GM12878 (cell line): ENCODE measurements at regions not wholly inside any gene's neighbourhood (a gene's known extent, or its start where the extent isn't known, plus 50 kb on each side); places are given as distances from the start of the nearest gene placed in this dataset.

Source experiments
- ATAC-seq: fragments of 200-7000 bp; cut with Tn5 transposase; 3 replicates; pipeline ENCODE4 v1.9.1; 2020; ENCODE audit warnings: mild to moderate bottlenecking, moderate library complexity
- BruUV-seq: library from RNA; stranded (reverse); fragments of 400-500 nt; replicated peaks from 2 replicates; lab custom pipeline; 2021; lab: Mats Ljungman, UMichigan
- CTCF ChIA-PET: fragments of 300-600 bp; sonication (Branson Sonifier 250); formaldehyde crosslinking; extraction: SDS; loops from one replicate; lab custom pipeline; 2021; ENCODE audit warnings: inconsistent platforms; lab: Yijun Ruan, JAX
- POLR2A ChIA-PET: fragments of 350-600 bp; formaldehyde crosslinking; extraction: SDS; loops from one replicate; lab custom pipeline; 2021; ENCODE audit warnings: inconsistent platforms; lab: Charles Lee
- RAD21 ChIA-PET: fragments of 300-600 bp; sonication (Branson Sonifier 250); formaldehyde crosslinking; loops from one replicate; lab custom pipeline; 2023; ENCODE audit warnings: antibody characterized with exemption; ENCODE audit not compliant: unreplicated experiment; lab: Charles Lee
- SMC1A ChIA-PET: fragments of 300-600 bp; sonication (Branson Sonifier 250); formaldehyde crosslinking; loops from one replicate; lab custom pipeline; 2023; ENCODE audit not compliant: unreplicated experiment, uncharacterized antibody; lab: Charles Lee
- DNase-seq: peaks from one replicate; pipeline ENCODE4 v3.0.0-alpha.2; 2011; ENCODE audit warnings: low read depth, low spot score
- FAIRE-seq: peaks from 3 replicates; lab custom pipeline; 2011; peaks lifted over from hg19 to GRCh38; lab: Jason Lieb, UNC
- H2AFZ ChIP-seq: 2 replicates; pipeline ENCODE4 v1.6.0; 2011; ENCODE audit warnings: low read depth, low read length, control low read depth; ENCODE audit not compliant: control insufficient read depth
- H3K27ac ChIP-seq: 2 replicates; pipeline ENCODE4 v1.5.1; 2011; ENCODE audit warnings: control low read depth; ENCODE audit not compliant: control insufficient read depth, insufficient read depth
- H3K27me3 ChIP-seq, 2 experiments: replicated peaks in 1 of 2; 2 replicates each; pipeline versions ENCODE4 v1.6.0 to v1.6.1; 2011; ENCODE audit warnings: low read length in 1 of 2; ENCODE audit not compliant: control insufficient read depth in 2 of 2, insufficient read depth in 2 of 2
- H3K36me3 ChIP-seq, 2 experiments: 2 replicates each; pipeline ENCODE4 v1.5.1; 2011; ENCODE audit warnings: low read length in 1 of 2; ENCODE audit not compliant: control insufficient read depth in 2 of 2, insufficient read depth in 2 of 2
- H3K4me1 ChIP-seq: 2 replicates; pipeline ENCODE4 v1.6.1; 2011; ENCODE audit warnings: mild to moderate bottlenecking, low read length, moderate library complexity, mixed read lengths; ENCODE audit not compliant: control insufficient read depth, insufficient read depth
- H3K4me2 ChIP-seq: 2 replicates; pipeline ENCODE4 v1.6.0; 2011; ENCODE audit warnings: control low read depth; ENCODE audit not compliant: control insufficient read depth, insufficient read depth
- H3K4me3 ChIP-seq: fragments of 200-600 bp; sonication (generic); 2 replicates; pipeline ENCODE4 v1.5.1; 2016
- H3K79me2 ChIP-seq: 2 replicates; pipeline ENCODE4 v1.6.0; 2011; ENCODE audit warnings: low read length; ENCODE audit not compliant: control insufficient read depth, insufficient read depth
- H3K9ac ChIP-seq: 2 replicates; pipeline ENCODE4 v1.8.0; 2011; ENCODE audit warnings: low read length, control low read depth, mixed read lengths; ENCODE audit not compliant: control insufficient read depth, insufficient read depth
- H3K9me3 ChIP-seq: replicated peaks from 3 replicates; pipeline ENCODE4 v1.5.1; 2011; ENCODE audit warnings: mild to moderate bottlenecking, low read length; ENCODE audit not compliant: control insufficient read depth, insufficient read depth
- H4K20me1 ChIP-seq: 2 replicates; pipeline ENCODE4 v1.6.0; 2011; ENCODE audit not compliant: control insufficient read depth, insufficient read depth
- CTCF ChIP-seq, 3 experiments: IDR thresholded peaks in 2 of 3; conservative IDR thresholded peaks in 1 of 3; 2 replicates each; pipeline ENCODE4 v1.5.1; 2011; ENCODE audit warnings: low read depth in 3 of 3, low read length in 3 of 3, mild to moderate bottlenecking in 3 of 3, control low read depth in 2 of 3, moderate library complexity in 2 of 3, inconsistent platforms in 1 of 3, mixed read lengths in 1 of 3; ENCODE audit not compliant: control insufficient read depth in 2 of 3, insufficient read depth in 1 of 3; ENCODE audit errors: extremely low read depth in 1 of 3
- JUNB ChIP-seq: IDR thresholded peaks from 2 replicates; pipeline ENCODE4 v1.6.1; 2016; ENCODE audit warnings: antibody characterized with exemption, mild to moderate bottlenecking
- SREBF2 ChIP-seq: IDR thresholded peaks from 2 replicates; pipeline ENCODE4 v1.6.1; 2012; ENCODE audit warnings: mild to moderate bottlenecking, low read length
- WRNIP1 ChIP-seq: IDR thresholded peaks from 2 replicates; pipeline ENCODE4 v1.6.1; 2011; ENCODE audit warnings: low read depth, low read length, improper control_type of control experiment, borderline replicate concordance
- WGBS: methylation state at CpG from one replicate; pipeline ENCODE4 v1.1.6; 2016; ENCODE audit warnings: low lambda C conversion rate; ENCODE audit not compliant: insufficient replicate concordance, insufficient coverage; ENCODE audit errors: missing lambda C conversion rate; 5-methylcytosine and 5-hydroxymethylcytosine counted together
- in situ Hi-C: fragments of 300-500 bp; cut with MboI; formaldehyde crosslinking; loops from 9 replicates; pipeline ENCODE4 v1.14.3; 2018; ENCODE audit warnings: mixed read lengths
- intact Hi-C: fragments of 100-400 bp; cut with micrococcal nuclease; formaldehyde crosslinking; loops from one replicate; pipeline ENCODE4 v1.14.2; 2022; ENCODE audit not compliant: unreplicated experiment
- TF ChIP-seq, protein P1 (sequence below): IDR thresholded peaks from 2 replicates; pipeline ENCODE4 v1.6.1; 2012; ENCODE audit warnings: mild to moderate bottlenecking, low read depth, low read length
- TF ChIP-seq, protein P2 (sequence below): IDR thresholded peaks from 2 replicates; pipeline ENCODE4 v1.6.1; 2011; ENCODE audit warnings: borderline replicate concordance, low read depth, mild to moderate bottlenecking, moderate library complexity, low read length; ENCODE audit not compliant: insufficient read depth, poor library complexity, severe bottlenecking

GRCh38 chr3:182732232-182733015 is 60.9 kb upstream of the ATP11B start:
- Histone ChIP-seq H3K79me2 (no peaks in the 10 kb centered on the region), H3K4me3 (no peak overlapping the region), H2AFZ (no peak overlapping the region), H3K9me3 (peaks cover 3% of the 10 kb centered on the region; the same call in 2 of the 3 replicates), H4K20me1 (no peaks in the 10 kb centered on the region), H3K36me3 (no peaks in the 10 kb centered on the region), H3K27me3 (no peaks in the 10 kb centered on the region), H3K4me2 (no peak overlapping the region), H3K27ac (no peak overlapping the region), H3K4me1 (peaks cover 8% of the 10 kb centered on the region), H3K9ac (no peak overlapping the region)
- SMC1A ChIA-PET, result interaction anchor here (0.5 to 7.1 kb wide), 11 partner anchors 10 to 181 kb away, joined by 3 to 109 read pairs (median 5); no protein-coding TSS in a partner anchor
- in situ Hi-C loops, result no loop called here
- 83% methylated on average over 5 of the region's 5 CpGs for WGBS
- POLR2A ChIA-PET, result interaction anchor here (0.5 to 2.9 kb wide), 6 partner anchors 12 to 61 kb away, joined by 3 to 20 read pairs (median 4); partner anchors contain the start of gene ATP11B
- CTCF ChIA-PET, result interaction anchor here (0.6 to 7.5 kb wide), 8 partner anchors 10 to 1031 kb away, joined by 3 to 109 read pairs (median 4); no protein-coding TSS in a partner anchor
- TF ChIP-seq CTCF (IDR thresholded peaks at IDR 0.05 in 2 of 3, conservative IDR thresholded peaks at IDR 0.05 in 1 of 3; ENCODE audit: control insufficient read depth in 2 of 3, extremely low read depth in 1 of 3, insufficient read depth in 1 of 3, low read depth in 3 of 3, low read length in 3 of 3) (peak in 1 of 3 experiments; percentile 12; a peak in 1 of 6 replicates), SREBF2 (no peak), JUNB (no peak), WRNIP1 (no peak)
- TF ChIP-seq, protein P1, sequence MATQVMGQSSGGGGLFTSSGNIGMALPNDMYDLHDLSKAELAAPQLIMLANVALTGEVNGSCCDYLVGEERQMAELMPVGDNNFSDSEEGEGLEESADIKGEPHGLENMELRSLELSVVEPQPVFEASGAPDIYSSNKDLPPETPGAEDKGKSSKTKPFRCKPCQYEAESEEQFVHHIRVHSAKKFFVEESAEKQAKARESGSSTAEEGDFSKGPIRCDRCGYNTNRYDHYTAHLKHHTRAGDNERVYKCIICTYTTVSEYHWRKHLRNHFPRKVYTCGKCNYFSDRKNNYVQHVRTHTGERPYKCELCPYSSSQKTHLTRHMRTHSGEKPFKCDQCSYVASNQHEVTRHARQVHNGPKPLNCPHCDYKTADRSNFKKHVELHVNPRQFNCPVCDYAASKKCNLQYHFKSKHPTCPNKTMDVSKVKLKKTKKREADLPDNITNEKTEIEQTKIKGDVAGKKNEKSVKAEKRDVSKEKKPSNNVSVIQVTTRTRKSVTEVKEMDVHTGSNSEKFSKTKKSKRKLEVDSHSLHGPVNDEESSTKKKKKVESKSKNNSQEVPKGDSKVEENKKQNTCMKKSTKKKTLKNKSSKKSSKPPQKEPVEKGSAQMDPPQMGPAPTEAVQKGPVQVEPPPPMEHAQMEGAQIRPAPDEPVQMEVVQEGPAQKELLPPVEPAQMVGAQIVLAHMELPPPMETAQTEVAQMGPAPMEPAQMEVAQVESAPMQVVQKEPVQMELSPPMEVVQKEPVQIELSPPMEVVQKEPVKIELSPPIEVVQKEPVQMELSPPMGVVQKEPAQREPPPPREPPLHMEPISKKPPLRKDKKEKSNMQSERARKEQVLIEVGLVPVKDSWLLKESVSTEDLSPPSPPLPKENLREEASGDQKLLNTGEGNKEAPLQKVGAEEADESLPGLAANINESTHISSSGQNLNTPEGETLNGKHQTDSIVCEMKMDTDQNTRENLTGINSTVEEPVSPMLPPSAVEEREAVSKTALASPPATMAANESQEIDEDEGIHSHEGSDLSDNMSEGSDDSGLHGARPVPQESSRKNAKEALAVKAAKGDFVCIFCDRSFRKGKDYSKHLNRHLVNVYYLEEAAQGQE, result no peak
- TF ChIP-seq, protein P2, sequence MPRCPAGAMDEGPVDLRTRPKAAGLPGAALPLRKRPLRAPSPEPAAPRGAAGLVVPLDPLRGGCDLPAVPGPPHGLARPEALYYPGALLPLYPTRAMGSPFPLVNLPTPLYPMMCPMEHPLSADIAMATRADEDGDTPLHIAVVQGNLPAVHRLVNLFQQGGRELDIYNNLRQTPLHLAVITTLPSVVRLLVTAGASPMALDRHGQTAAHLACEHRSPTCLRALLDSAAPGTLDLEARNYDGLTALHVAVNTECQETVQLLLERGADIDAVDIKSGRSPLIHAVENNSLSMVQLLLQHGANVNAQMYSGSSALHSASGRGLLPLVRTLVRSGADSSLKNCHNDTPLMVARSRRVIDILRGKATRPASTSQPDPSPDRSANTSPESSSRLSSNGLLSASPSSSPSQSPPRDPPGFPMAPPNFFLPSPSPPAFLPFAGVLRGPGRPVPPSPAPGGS, result no peak
- FAIRE-seq, result no peak
- no peak for DNase-seq
- intact Hi-C loops, result no loop called here
- no TSS peak for BruUV-seq
- peak; percentile 9; the same call in 2 of the 3 replicates for ATAC-seq
- RAD21 ChIA-PET, result interaction anchor here (0.6 to 5.5 kb wide), 4 partner anchors 17 to 183 kb away, joined by 3 to 104 read pairs (median 10); partner anchors contain the start of gene ATP11B
